ENCODE measurements at regions not wholly inside any gene's neighbourhood (a gene's known extent, or its start where the extent isn't known, plus 50 kb on each side); places are given as distances from the start of the nearest gene placed in this dataset.
"Not testable (repeated sequence)": the region's sequence is repeated elsewhere in the genome, so short reads cannot be mapped to it uniquely, and the experiment has no call there.

DNA sequence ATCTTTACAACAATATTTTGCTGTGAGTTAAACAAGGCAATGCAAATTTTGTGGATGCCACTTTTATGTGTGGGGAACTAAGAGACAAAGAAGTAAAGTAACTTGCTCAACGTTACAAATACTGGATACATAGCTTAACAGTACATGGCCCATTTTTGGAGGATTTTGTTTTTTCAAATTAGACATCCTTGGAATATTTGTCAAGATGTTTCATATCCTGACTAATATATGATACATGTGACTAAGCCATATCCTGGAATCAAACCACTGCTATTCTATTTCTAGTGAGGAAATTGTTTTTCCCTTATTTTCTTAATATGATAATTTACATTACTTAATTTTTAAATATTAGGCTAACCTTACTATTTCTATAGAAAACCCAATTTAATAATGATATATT, 529.8 kb downstream of the DMRTA1 start:
- Histone ChIP-seq H3K4me3 (ENCODE audit: low read length) (no peak overlapping the region), H3K36me3 (ENCODE audit: control insufficient read depth, insufficient read depth, low read length) (no peaks in the 10 kb centered on the region), H3K27ac (ENCODE audit: low read length) (no peak overlapping the region), H3K9me3 (ENCODE audit: control insufficient read depth, insufficient read depth, low read length) (no peaks in the 10 kb centered on the region), H3K4me1 (ENCODE audit: control insufficient read depth, insufficient read depth, low read length) (no peaks in the 10 kb centered on the region), H3K27me3 (ENCODE audit: control insufficient read depth, insufficient read depth, low read length) (no peaks in the 10 kb centered on the region)
- Mint-ChIP-seq H3K9me3 (peaks cover 11 to 13% of the 10 kb centered on the region in 2 donors), H3K27me3 (ENCODE audit: low read depth in 2 of 2) (no peaks in the 10 kb centered on the region), H3K36me3 (no peaks in the 10 kb centered on the region), H3K4me3 (no peak overlapping the region), H3K4me1 (no peaks in the 10 kb centered on the region), H3K27ac (no peak overlapping the region)
- TF ChIP-seq, protein P1, sequence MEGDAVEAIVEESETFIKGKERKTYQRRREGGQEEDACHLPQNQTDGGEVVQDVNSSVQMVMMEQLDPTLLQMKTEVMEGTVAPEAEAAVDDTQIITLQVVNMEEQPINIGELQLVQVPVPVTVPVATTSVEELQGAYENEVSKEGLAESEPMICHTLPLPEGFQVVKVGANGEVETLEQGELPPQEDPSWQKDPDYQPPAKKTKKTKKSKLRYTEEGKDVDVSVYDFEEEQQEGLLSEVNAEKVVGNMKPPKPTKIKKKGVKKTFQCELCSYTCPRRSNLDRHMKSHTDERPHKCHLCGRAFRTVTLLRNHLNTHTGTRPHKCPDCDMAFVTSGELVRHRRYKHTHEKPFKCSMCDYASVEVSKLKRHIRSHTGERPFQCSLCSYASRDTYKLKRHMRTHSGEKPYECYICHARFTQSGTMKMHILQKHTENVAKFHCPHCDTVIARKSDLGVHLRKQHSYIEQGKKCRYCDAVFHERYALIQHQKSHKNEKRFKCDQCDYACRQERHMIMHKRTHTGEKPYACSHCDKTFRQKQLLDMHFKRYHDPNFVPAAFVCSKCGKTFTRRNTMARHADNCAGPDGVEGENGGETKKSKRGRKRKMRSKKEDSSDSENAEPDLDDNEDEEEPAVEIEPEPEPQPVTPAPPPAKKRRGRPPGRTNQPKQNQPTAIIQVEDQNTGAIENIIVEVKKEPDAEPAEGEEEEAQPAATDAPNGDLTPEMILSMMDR (IDR thresholded peaks at IDR 0.05) = no peak
- 100% methylated on average over 1 of the region's 1 CpG for WGBS (ENCODE audit: insufficient coverage)
- ATAC-seq (no peak), DNase-seq (no peak)
- intact Hi-C loops (cut with micrococcal nuclease) = no loop called here

DNA sequence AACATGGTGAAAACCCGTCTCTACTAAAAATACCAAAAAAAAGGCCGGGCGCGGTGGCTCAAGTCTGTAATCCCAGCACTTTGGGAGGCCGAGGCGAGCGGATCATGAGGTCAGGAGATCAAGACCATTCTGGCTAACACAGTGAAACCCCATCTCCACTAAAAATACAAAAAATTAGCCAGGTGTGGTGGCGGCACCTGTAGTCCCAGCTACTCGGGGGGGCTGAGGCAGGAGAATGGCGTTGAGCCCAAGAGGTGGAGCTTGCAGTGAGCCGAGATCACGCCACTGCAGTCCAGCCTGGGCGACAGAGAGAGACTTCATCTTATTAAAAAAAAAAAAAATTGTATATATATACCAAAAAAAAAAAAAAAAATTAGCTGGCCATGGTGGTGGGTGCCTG, 533.8 kb downstream of the DMRTA1 start:
- DNase-seq; H3K27ac Mint-ChIP-seq; H3K4me3 ChIP-seq (ENCODE audit: low read length); H3K4me1 Mint-ChIP-seq; ATAC-seq; H3K27me3 ChIP-seq (ENCODE audit: control insufficient read depth, insufficient read depth, low read length); intact Hi-C loops (cut with micrococcal nuclease); H3K4me3 Mint-ChIP-seq; H3K36me3 ChIP-seq (ENCODE audit: control insufficient read depth, insufficient read depth, low read length); H3K27ac ChIP-seq (ENCODE audit: low read length); H3K4me1 ChIP-seq (ENCODE audit: control insufficient read depth, insufficient read depth, low read length); H3K9me3 ChIP-seq (ENCODE audit: control insufficient read depth, insufficient read depth, low read length); H3K27me3 Mint-ChIP-seq (ENCODE audit: low read depth in 2 of 2): not testable (repeated sequence)
- 89% methylated on average over 11 of the region's 13 CpGs for WGBS (ENCODE audit: insufficient coverage)
- Mint-ChIP-seq H3K36me3 (peaks cover 11% of the 10 kb centered on the region), H3K9me3 (peaks cover 15 to 17% of the 10 kb centered on the region in 2 donors)

DNA sequence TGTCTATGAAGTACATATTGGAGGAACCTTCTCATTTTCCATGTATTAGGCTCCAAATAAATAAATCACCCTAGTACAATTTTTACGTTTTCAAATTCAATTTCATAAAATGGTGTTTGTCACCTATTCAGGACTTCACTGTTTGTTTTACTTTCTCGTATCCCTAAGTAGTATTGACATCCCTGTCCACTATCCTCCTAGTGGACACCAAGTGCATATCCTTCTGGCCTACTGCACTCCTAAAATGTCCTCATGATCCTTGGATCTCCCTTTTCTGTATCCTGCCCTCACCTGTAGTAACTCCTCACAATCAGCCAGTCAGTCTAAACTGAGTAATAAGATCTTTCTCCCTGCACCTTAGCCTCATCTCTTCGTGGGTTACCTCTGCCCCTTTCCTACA, 539.9 kb downstream of the DMRTA1 start:
- no peak for DNase-seq
- H3K9me3 ChIP-seq (ENCODE audit: control insufficient read depth, insufficient read depth, low read length) = no peaks in the 10 kb centered on the region
- no peaks in the 10 kb centered on the region for H3K4me1 Mint-ChIP-seq
- no peaks in the 10 kb centered on the region for H3K27me3 ChIP-seq (ENCODE audit: control insufficient read depth, insufficient read depth, low read length)
- H3K4me3 Mint-ChIP-seq = no peak overlapping the region
- H3K27ac Mint-ChIP-seq = no peak overlapping the region
- ATAC-seq = no peak
- H3K27ac ChIP-seq (ENCODE audit: low read length) = no peak overlapping the region
- TF ChIP-seq, protein P1 (IDR thresholded peaks at IDR 0.05) = no peak
- H3K9me3 Mint-ChIP-seq = peaks cover 18 to 25% of the 10 kb centered on the region in 2 donors
- intact Hi-C loops (cut with micrococcal nuclease) = no loop called here
- no peaks in the 10 kb centered on the region for H3K36me3 ChIP-seq (ENCODE audit: control insufficient read depth, insufficient read depth, low read length)
- WGBS (ENCODE audit: insufficient coverage) = 70% methylated on average over 3 of the region's 3 CpGs
- H3K27me3 Mint-ChIP-seq (ENCODE audit: low read depth in 2 of 2) = no peaks in the 10 kb centered on the region
- H3K4me1 ChIP-seq (ENCODE audit: control insufficient read depth, insufficient read depth, low read length) = no peaks in the 10 kb centered on the region
- H3K36me3 Mint-ChIP-seq = peaks cover 11% of the 10 kb centered on the region
- no peak overlapping the region for H3K4me3 ChIP-seq (ENCODE audit: low read length)

DNA sequence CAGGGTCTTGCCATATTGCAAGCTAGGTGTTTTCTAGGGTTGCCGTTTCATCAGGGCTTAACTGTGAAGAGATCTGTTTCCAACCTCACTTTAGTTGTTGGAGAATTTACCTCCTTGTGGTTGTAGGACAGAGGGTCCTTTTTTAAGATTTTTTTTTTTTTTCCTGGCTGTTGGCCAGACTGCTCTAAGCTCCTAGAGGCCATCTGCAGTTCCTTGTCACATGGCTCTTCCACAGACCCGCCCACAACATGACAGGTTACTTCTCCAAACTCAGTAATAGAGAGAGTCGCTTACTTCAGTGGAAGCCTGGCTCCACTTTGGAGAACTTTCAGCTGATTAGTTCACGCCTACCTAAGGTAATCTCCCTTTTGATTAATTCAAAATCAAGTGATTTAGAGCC, 543.7 kb downstream of the DMRTA1 start:
- no peaks in the 10 kb centered on the region for H3K36me3 ChIP-seq (ENCODE audit: control insufficient read depth, insufficient read depth, low read length)
- WGBS (ENCODE audit: insufficient coverage) = 82% methylated on average over 4 of the region's 4 CpGs
- ATAC-seq (no peak), DNase-seq (no peak)
- H3K4me3 ChIP-seq (ENCODE audit: low read length) = no peak overlapping the region
- H3K27ac ChIP-seq (ENCODE audit: low read length) = no peak overlapping the region
- H3K4me1 Mint-ChIP-seq = no peaks in the 10 kb centered on the region
- H3K9me3 ChIP-seq (ENCODE audit: control insufficient read depth, insufficient read depth, low read length) = no peaks in the 10 kb centered on the region
- H3K27me3 Mint-ChIP-seq (ENCODE audit: low read depth in 2 of 2) = no peaks in the 10 kb centered on the region
- TF ChIP-seq, protein P1 (IDR thresholded peaks at IDR 0.05) = no peak
- H3K4me3 Mint-ChIP-seq = no peak overlapping the region
- no peak overlapping the region for H3K27ac Mint-ChIP-seq
- intact Hi-C loops (cut with micrococcal nuclease) = no loop called here
- no peaks in the 10 kb centered on the region for H3K4me1 ChIP-seq (ENCODE audit: control insufficient read depth, insufficient read depth, low read length)
- H3K27me3 ChIP-seq (ENCODE audit: control insufficient read depth, insufficient read depth, low read length) = no peaks in the 10 kb centered on the region
- peaks cover 13 to 24% of the 10 kb centered on the region in 2 donors for H3K9me3 Mint-ChIP-seq
- H3K36me3 Mint-ChIP-seq = no peaks in the 10 kb centered on the region
